ENCODE measurements at regions not wholly inside any gene's neighbourhood (a gene's known extent, or its start where the extent isn't known, plus 50 kb on each side); places are given as distances from the start of the nearest gene placed in this dataset.

DNA sequence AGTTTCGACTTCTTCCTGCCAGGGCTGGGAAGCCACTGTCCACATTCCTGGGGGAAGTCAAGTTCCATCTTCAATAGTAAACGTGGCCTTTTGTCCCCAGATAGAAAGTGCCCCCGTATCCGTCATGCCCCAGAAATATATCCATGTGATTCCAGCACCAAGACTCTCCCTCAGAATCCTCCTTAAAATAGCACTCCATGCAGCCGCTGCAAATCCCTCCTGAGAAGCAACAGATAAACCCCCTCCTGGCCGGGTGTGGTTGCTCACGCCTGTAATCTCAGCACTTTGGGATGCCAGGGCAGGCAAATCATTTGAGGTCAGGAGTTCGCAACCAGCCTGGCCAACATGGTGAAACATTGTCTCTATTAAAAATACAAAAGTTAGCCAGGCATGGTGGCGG is 126.1 kb downstream of the OLFM1 start:
- no peak for TF ChIP-seq POLR2AphosphoS5 (IDR thresholded peaks at IDR 0.05)
- TF ChIP-seq, protein P1, sequence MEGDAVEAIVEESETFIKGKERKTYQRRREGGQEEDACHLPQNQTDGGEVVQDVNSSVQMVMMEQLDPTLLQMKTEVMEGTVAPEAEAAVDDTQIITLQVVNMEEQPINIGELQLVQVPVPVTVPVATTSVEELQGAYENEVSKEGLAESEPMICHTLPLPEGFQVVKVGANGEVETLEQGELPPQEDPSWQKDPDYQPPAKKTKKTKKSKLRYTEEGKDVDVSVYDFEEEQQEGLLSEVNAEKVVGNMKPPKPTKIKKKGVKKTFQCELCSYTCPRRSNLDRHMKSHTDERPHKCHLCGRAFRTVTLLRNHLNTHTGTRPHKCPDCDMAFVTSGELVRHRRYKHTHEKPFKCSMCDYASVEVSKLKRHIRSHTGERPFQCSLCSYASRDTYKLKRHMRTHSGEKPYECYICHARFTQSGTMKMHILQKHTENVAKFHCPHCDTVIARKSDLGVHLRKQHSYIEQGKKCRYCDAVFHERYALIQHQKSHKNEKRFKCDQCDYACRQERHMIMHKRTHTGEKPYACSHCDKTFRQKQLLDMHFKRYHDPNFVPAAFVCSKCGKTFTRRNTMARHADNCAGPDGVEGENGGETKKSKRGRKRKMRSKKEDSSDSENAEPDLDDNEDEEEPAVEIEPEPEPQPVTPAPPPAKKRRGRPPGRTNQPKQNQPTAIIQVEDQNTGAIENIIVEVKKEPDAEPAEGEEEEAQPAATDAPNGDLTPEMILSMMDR (IDR thresholded peaks at IDR 0.05), result no peak
- no peak for TF ChIP-seq POLR2A (IDR thresholded peaks at IDR 0.05)
- no peak for TF ChIP-seq EP300 (IDR thresholded peaks at IDR 0.05)
